ENCODE measurements at regions not wholly inside any gene's neighbourhood (a gene's known extent, or its start where the extent isn't known, plus 50 kb on each side); places are given as distances from the start of the nearest gene placed in this dataset.

GRCh38 chrX:14355556-14355955 lies 173.8 kb upstream of the GLRA2 start (continued):
- TF ChIP-seq REST (tag by site-specific recombination; IDR thresholded peaks at IDR 0.05) (no peak), ZNF776 (tag by site-specific recombination; IDR thresholded peaks at IDR 0.05; ENCODE audit: borderline replicate concordance) (no peak), FEZF1 (tag by site-specific recombination; IDR thresholded peaks at IDR 0.05) (no peak), KLF17 (tag by site-specific recombination; IDR thresholded peaks at IDR 0.05) (no peak), OSR2 (tag by site-specific recombination; IDR thresholded peaks at IDR 0.05) (no peak), AEBP2 (tag by site-specific recombination; IDR thresholded peaks at IDR 0.05; ENCODE audit: borderline replicate concordance) (no peak), KLF8 (tag by site-specific recombination; IDR thresholded peaks at IDR 0.05) (no peak)

GRCh38 chrX:14354521-14354920 lies 174.8 kb upstream of the GLRA2 start:
- Histone ChIP-seq H3K4me3 (ENCODE audit: low read depth, low read length) (no peak overlapping the region), H3K36me3 (ENCODE audit: control insufficient read depth in 2 of 2, insufficient read depth in 1 of 2, low read length in 2 of 2) (0 out of 3 replicates have a peak, but pooled peaks cover 0 to 3% of the 10 kb centered on the region in 2 experiments), H3K9me3 (ENCODE audit: control insufficient read depth, insufficient read depth, low read depth, low read length) (no peaks in the 10 kb centered on the region), H3K4me1 (ENCODE audit: control insufficient read depth, insufficient read depth, low read length) (no peaks in the 10 kb centered on the region), H3K27ac (ENCODE audit: extremely low read depth, low read depth, low read length) (no peak overlapping the region)
- TF ChIP-seq ZNF416 (tag by site-specific recombination; IDR thresholded peaks at IDR 0.05) (no peak), ZNF701 (tag by site-specific recombination; IDR thresholded peaks at IDR 0.05) (no peak), ZNF501 (tag by site-specific recombination; IDR thresholded peaks at IDR 0.05) (no peak), ZNF621 (tag by site-specific recombination; IDR thresholded peaks at IDR 0.05) (no peak), ZNF132 (tag by site-specific recombination; IDR thresholded peaks at IDR 0.05; ENCODE audit: borderline replicate concordance) (no peak), ZBTB1 (tag by site-specific recombination; IDR thresholded peaks at IDR 0.05) (no peak), ZNF580 (tag by site-specific recombination; IDR thresholded peaks at IDR 0.05) (no peak), ZNF791 (tag by site-specific recombination; IDR thresholded peaks at IDR 0.05) (no peak), ZBTB7A (tag by site-specific recombination; IDR thresholded peaks at IDR 0.05; ENCODE audit: low read depth) (no peak), PATZ1 (tag by site-specific recombination; IDR thresholded peaks at IDR 0.05) (no peak), GFI1B (tag by site-specific recombination; IDR thresholded peaks at IDR 0.05) (no peak), ZBTB17 (tag by site-specific recombination; IDR thresholded peaks at IDR 0.05) (no peak)
- ChIA-PET CTCF (no interaction called here), POLR2A (no interaction called here)

Measured in HEK293 (cell line).